K562 (cell line): ENCODE measurements at regions not wholly inside any gene's neighbourhood (a gene's known extent, or its start where the extent isn't known, plus 50 kb on each side); places are given as distances from the start of the nearest gene placed in this dataset.

Experiments used
- BACH1 ChIP-seq: fragments of 200-800 bp; sonication (Bioruptor generic); IDR thresholded peaks from 2 replicates; pipeline ENCODE4 v1.6.1; 2016; ENCODE audit warnings: missing genetic modification characterization, missing compliant biosample characterization
- CBX2 ChIP-seq: fragments of 200-600 bp; sonication (generic); IDR thresholded peaks from one replicate; pipeline ENCODE4 v1.6.1; 2012; ENCODE audit warnings: mild to moderate bottlenecking, low read length, inconsistent platforms; ENCODE audit not compliant: insufficient read depth, poor library complexity, severe bottlenecking
- CHD2 ChIP-seq: IDR thresholded peaks from 2 replicates; pipeline ENCODE4 v1.6.1; 2011; ENCODE audit warnings: low read depth, low read length
- CLOCK ChIP-seq: fragments of 250-450 bp; sonication (Bioruptor Pico); IDR thresholded peaks from 2 replicates; pipeline ENCODE4 v1.4.0; 2020; ENCODE audit warnings: mild to moderate bottlenecking, moderate library complexity, borderline replicate concordance
- CREB5 ChIP-seq: fragments of 250-450 bp; sonication (Bioruptor Pico); IDR thresholded peaks from 2 replicates; pipeline ENCODE4 v1.5.0; 2020; ENCODE audit warnings: mild to moderate bottlenecking
- ELK3 ChIP-seq: fragments of 450-650 bp; formaldehyde crosslinking; IDR thresholded peaks from 2 replicates; pipeline ENCODE4 v1.4.0; 2020; ENCODE audit warnings: mild to moderate bottlenecking
- GABPA ChIP-seq: fragments of 200-800 bp; sonication (Bioruptor generic); conservative IDR thresholded peaks from 2 replicates; pipeline ENCODE4 v1.6.1; 2016; ENCODE audit warnings: low read depth, missing genetic modification characterization, missing compliant biosample characterization
- HDAC3 ChIP-seq: fragments of 450-650 bp; IDR thresholded peaks from 2 replicates; pipeline ENCODE4 v1.6.1; 2018; ENCODE audit warnings: borderline replicate concordance, mild to moderate bottlenecking, moderate library complexity; ENCODE audit not compliant: partially characterized antibody
- MCM2 ChIP-seq: fragments of 450-650 bp; IDR thresholded peaks from 2 replicates; pipeline ENCODE4 v1.6.1; 2017; ENCODE audit warnings: low read depth, mild to moderate bottlenecking
- MCM7 ChIP-seq, 2 experiments: fragments of 450-650 bp; IDR thresholded peaks; 2 replicates each; pipeline ENCODE4 v1.6.1; 2016 to 2018
- NFE2L1 ChIP-seq: fragments of 450-650 bp; IDR thresholded peaks from 2 replicates; pipeline ENCODE4 v1.6.1; 2016; ENCODE audit warnings: missing genetic modification characterization, low read depth, mild to moderate bottlenecking, missing compliant biosample characterization, moderate library complexity, borderline replicate concordance
- NFRKB ChIP-seq: fragments of 450-650 bp; IDR thresholded peaks from 2 replicates; pipeline ENCODE4 v1.6.1; 2016; ENCODE audit warnings: low read depth
- NR2C2 ChIP-seq, 2 experiments: fragments of 200-800 bp in 1 of 2; sonication (Bioruptor generic) in 1 of 2; sonication (generic) in 1 of 2; formaldehyde crosslinking in 1 of 2; IDR thresholded peaks; 2 replicates each; pipeline versions ENCODE4 v1.6.1 to v1.8.0; 2016 to 2022; ENCODE audit warnings: mild to moderate bottlenecking in 1 of 2, missing compliant biosample characterization in 1 of 2, missing genetic modification characterization in 1 of 2, missing genetic modification reagents in 1 of 2
- PYGO2 ChIP-seq: fragments of 450-650 bp; IDR thresholded peaks from 2 replicates; pipeline ENCODE4 v1.6.1; 2016; ENCODE audit warnings: mild to moderate bottlenecking, missing genetic modification characterization, moderate library complexity, missing compliant biosample characterization
- VEZF1 ChIP-seq: fragments of 200-800 bp; sonication (Bioruptor generic); IDR thresholded peaks from 2 replicates; pipeline ENCODE4 v1.6.1; 2017; ENCODE audit warnings: missing genetic modification characterization, missing compliant biosample characterization
- ZNF274 ChIP-seq: IDR thresholded peaks from 2 replicates; pipeline ENCODE4 v1.6.1; 2011; ENCODE audit warnings: low read depth, mild to moderate bottlenecking, low read length, moderate library complexity, borderline replicate concordance
- ZNF583 ChIP-seq: fragments of 250-450 bp; sonication (Bioruptor Pico); IDR thresholded peaks from 2 replicates; pipeline ENCODE4 v1.4.0; 2020
- ZNF639 ChIP-seq, 2 experiments: fragments of 200-800 bp in 1 of 2; sonication (Bioruptor generic) in 1 of 2; sonication (generic) in 1 of 2; formaldehyde crosslinking in 1 of 2; IDR thresholded peaks in 1 of 2; conservative IDR thresholded peaks in 1 of 2; 2 replicates each; pipeline versions ENCODE4 v1.5.0 to v1.6.1; 2016 to 2020; ENCODE audit warnings: missing compliant biosample characterization in 1 of 2, missing genetic modification characterization in 1 of 2, missing genetic modification reagents in 1 of 2

- TF ChIP-seq ELK3 (CRISPR knock-in tag) (no peak), VEZF1 (CRISPR knock-in tag) (peak; percentile 35; the same call in 1 of the 2 replicates), HDAC3 (peak; percentile 36), ZNF639 (CRISPR knock-in tag; conservative IDR thresholded peaks at IDR 0.05 in 1 of 2, IDR thresholded peaks at IDR 0.05 in 1 of 2) (peak in 1 of 2 experiments; percentile 37; a peak in 1 of 4 replicates), NR2C2 (CRISPR knock-in tag; IDR thresholded peaks at IDR 0.05) (no peak), NR2C2 (tag; IDR thresholded peaks at IDR 0.05) (no peak; the same call in 1 of the 2 replicates), GABPA (no peak), CREB5 (no peak), MCM7 (IDR thresholded peaks at IDR 0.05) (no peak), ZNF274 (no peak), PYGO2 (tag) (no peak), CHD2 (no peak), BACH1 (no peak), MCM2 (no peak), CLOCK (CRISPR knock-in tag) (no peak), CBX2 (no peak), NFRKB (no peak), NFE2L1 (tag) (no peak), ZNF583 (CRISPR knock-in tag) (no peak)
Measured at GRCh38 chr2:105669384-105669891, 75.3 kb upstream of the NCK2 start (continued).
